ENCODE measurements at regions not wholly inside any gene's neighbourhood (a gene's known extent, or its start where the extent isn't known, plus 50 kb on each side); places are given as distances from the start of the nearest gene placed in this dataset.

DNA sequence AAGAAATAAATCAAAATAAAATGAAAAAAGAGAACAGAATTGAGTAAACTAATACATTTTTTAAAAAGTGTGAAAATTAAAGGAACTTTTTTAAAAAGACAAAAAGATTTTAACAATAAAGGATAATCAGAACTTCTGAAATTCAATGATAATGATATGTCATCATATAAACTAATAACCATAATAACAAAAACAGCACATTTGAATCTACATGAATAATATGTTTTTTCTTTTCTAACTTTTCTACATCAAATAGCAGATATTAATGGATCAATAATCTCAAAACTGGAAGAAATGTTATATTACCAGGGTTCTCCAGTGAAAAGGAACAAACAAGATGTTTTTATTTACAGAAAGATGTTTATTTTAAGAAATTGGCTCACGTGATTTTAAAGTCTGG, 903.3 kb upstream of the MIR17HG start:
- TF ChIP-seq, protein P1, sequence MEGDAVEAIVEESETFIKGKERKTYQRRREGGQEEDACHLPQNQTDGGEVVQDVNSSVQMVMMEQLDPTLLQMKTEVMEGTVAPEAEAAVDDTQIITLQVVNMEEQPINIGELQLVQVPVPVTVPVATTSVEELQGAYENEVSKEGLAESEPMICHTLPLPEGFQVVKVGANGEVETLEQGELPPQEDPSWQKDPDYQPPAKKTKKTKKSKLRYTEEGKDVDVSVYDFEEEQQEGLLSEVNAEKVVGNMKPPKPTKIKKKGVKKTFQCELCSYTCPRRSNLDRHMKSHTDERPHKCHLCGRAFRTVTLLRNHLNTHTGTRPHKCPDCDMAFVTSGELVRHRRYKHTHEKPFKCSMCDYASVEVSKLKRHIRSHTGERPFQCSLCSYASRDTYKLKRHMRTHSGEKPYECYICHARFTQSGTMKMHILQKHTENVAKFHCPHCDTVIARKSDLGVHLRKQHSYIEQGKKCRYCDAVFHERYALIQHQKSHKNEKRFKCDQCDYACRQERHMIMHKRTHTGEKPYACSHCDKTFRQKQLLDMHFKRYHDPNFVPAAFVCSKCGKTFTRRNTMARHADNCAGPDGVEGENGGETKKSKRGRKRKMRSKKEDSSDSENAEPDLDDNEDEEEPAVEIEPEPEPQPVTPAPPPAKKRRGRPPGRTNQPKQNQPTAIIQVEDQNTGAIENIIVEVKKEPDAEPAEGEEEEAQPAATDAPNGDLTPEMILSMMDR (IDR thresholded peaks at IDR 0.05), result no peak
- TF ChIP-seq POLR2A (IDR thresholded peaks at IDR 0.05), result no peak
